IMR-90 (cell line): ENCODE measurements at regions not wholly inside any gene's neighbourhood (a gene's known extent, or its start where the extent isn't known, plus 50 kb on each side); places are given as distances from the start of the nearest gene placed in this dataset.

Experiments
- ATAC-seq: fragments of 200-7000 bp; cut with Tn5 transposase; 2 replicates; pipeline ENCODE4 v1.9.1; 2020; ENCODE audit warnings: low read depth, mild to moderate bottlenecking, moderate library complexity
- BruUV-seq: library from RNA; stranded (reverse); fragments of 400-500 nt; replicated peaks from 2 replicates; lab custom pipeline; 2021; lab: Mats Ljungman, UMichigan
- CTCF ChIA-PET: fragments of 300-600 bp; formaldehyde crosslinking; extraction: SDS; loops from one replicate; lab custom pipeline; 2021; ENCODE audit warnings: antibody characterized with exemption; lab: Yijun Ruan, JAX
- POLR2A ChIA-PET: fragments of 300-600 bp; sonication (Branson Sonifier 250); formaldehyde crosslinking; loops from one replicate; lab custom pipeline; 2022; ENCODE audit warnings: antibody characterized with exemption; ENCODE audit not compliant: unreplicated experiment; lab: Charles Lee
- DNase-seq: peaks from one replicate; pipeline ENCODE4 v3.0.0; 2013
- H2AFZ ChIP-seq: replicated peaks from 2 replicates; pipeline ENCODE3; 2013; ENCODE audit warnings: low read length, mild to moderate bottlenecking; ENCODE audit not compliant: poor library complexity
- H2AK5ac ChIP-seq: 2 replicates; pipeline ENCODE4 v1.6.1; 2013; ENCODE audit warnings: low read depth, low read length, inconsistent platforms
- H2AK9ac ChIP-seq: replicated peaks from 2 replicates; pipeline ENCODE3; 2013; ENCODE audit warnings: mild to moderate bottlenecking, low read depth, low read length, moderate library complexity; ENCODE audit not compliant: poor library complexity
- H2BK120ac ChIP-seq: 2 replicates; pipeline ENCODE4 v1.6.1; 2013; ENCODE audit warnings: low read depth, low read length, inconsistent platforms
- H2BK15ac ChIP-seq: 3 replicates; pipeline ENCODE4 v1.6.1; 2013; ENCODE audit warnings: low read depth, low read length, inconsistent platforms
- H2BK20ac ChIP-seq: 2 replicates; pipeline ENCODE4 v1.6.1; 2013; ENCODE audit warnings: low read depth, mild to moderate bottlenecking, inconsistent platforms, low read length, moderate library complexity
- H2BK5ac ChIP-seq: 2 replicates; pipeline ENCODE4 v1.6.1; 2013; ENCODE audit warnings: mild to moderate bottlenecking, low read depth, low read length, inconsistent platforms; ENCODE audit not compliant: poor library complexity, severe bottlenecking
- H3K14ac ChIP-seq: replicated peaks from 2 replicates; pipeline ENCODE4 v1.6.1; 2013; ENCODE audit warnings: low read depth, low read length, inconsistent platforms
- H3K18ac ChIP-seq: 2 replicates; pipeline ENCODE4 v1.6.1; 2013; ENCODE audit warnings: low read depth, low read length, control low read depth
- H3K23ac ChIP-seq: 2 replicates; pipeline ENCODE4 v1.6.1; 2013; ENCODE audit warnings: low read depth, low read length, inconsistent platforms
- H3K27ac ChIP-seq: 2 replicates; pipeline ENCODE4 v1.5.1; 2013; ENCODE audit warnings: mild to moderate bottlenecking, control low read depth, low read length; ENCODE audit not compliant: insufficient read depth
- H3K27me3 ChIP-seq: 2 replicates; pipeline ENCODE4 v1.6.1; 2013; ENCODE audit warnings: low read length; ENCODE audit not compliant: control insufficient read depth, insufficient read depth
- H3K36me3 ChIP-seq: 2 replicates; pipeline ENCODE4 v1.6.1; 2013; ENCODE audit warnings: low read length, mixed read lengths; ENCODE audit not compliant: control insufficient read depth, insufficient read depth
- H3K4ac ChIP-seq: 2 replicates; pipeline ENCODE4 v1.6.1; 2013; ENCODE audit warnings: low read depth, low read length, inconsistent platforms
- H3K4me1 ChIP-seq: 2 replicates; pipeline ENCODE4 v1.6.1; 2013; ENCODE audit warnings: low read length, mixed read lengths; ENCODE audit not compliant: control insufficient read depth, insufficient read depth
- H3K4me2 ChIP-seq: 2 replicates; pipeline ENCODE4 v1.6.1; 2013; ENCODE audit warnings: low read depth, mild to moderate bottlenecking, control low read depth, low read length, moderate library complexity
- H3K4me3 ChIP-seq: 2 replicates; pipeline ENCODE4 v1.5.1; 2013; ENCODE audit warnings: low read depth, mild to moderate bottlenecking, control low read depth, low read length, moderate library complexity; ENCODE audit not compliant: insufficient read depth
- H3K56ac ChIP-seq: 2 replicates; pipeline ENCODE4 v1.6.1; 2013; ENCODE audit warnings: low read length, inconsistent platforms; ENCODE audit not compliant: insufficient read depth; ENCODE audit errors: extremely low read depth
- H3K79me1 ChIP-seq, 2 experiments: 2 replicates each; pipeline ENCODE4 v1.6.1; 2013; ENCODE audit warnings: low read length in 2 of 2, inconsistent platforms in 1 of 2, low read depth in 1 of 2
- H3K9ac ChIP-seq: 2 replicates; pipeline ENCODE4 v1.6.1; 2013; ENCODE audit warnings: low read depth, low read length, control low read depth
- H3K9me1 ChIP-seq: 2 replicates; pipeline ENCODE4 v1.6.1; 2013; ENCODE audit warnings: low read length, inconsistent platforms; ENCODE audit not compliant: insufficient read depth
- H3K9me3 ChIP-seq: 2 replicates; pipeline ENCODE4 v1.6.1; 2013; ENCODE audit warnings: low read length; ENCODE audit not compliant: control insufficient read depth, insufficient read depth
- H4K20me1 ChIP-seq: 2 replicates; pipeline ENCODE4 v1.6.1; 2013; ENCODE audit warnings: low read length, inconsistent platforms; ENCODE audit not compliant: insufficient read depth
- H4K5ac ChIP-seq: 2 replicates; pipeline ENCODE4 v1.6.1; 2013; ENCODE audit warnings: mild to moderate bottlenecking, low read depth, low read length, control low read depth
- H4K8ac ChIP-seq, 2 experiments: 2 replicates each; pipeline ENCODE4 v1.6.1; 2013; ENCODE audit warnings: low read depth in 2 of 2, low read length in 2 of 2, control low read depth in 1 of 2, inconsistent platforms in 1 of 2
- H4K91ac ChIP-seq: 2 replicates; pipeline ENCODE4 v1.6.1; 2013; ENCODE audit warnings: low read depth, low read length, inconsistent platforms; ENCODE audit not compliant: insufficient read depth
- BHLHE40 ChIP-seq: fragments of 150-350 bp; IDR thresholded peaks from 2 replicates; pipeline ENCODE4 v1.6.1; 2016; ENCODE audit warnings: mild to moderate bottlenecking, low read depth, low read length
- FOS ChIP-seq: fragments of 150-350 bp; IDR thresholded peaks from 2 replicates; pipeline ENCODE4 v1.6.1; 2016; ENCODE audit warnings: low read depth, low read length
- POLR2A ChIP-seq: IDR thresholded peaks from 2 replicates; pipeline ENCODE4 v1.6.1; 2012; ENCODE audit warnings: mild to moderate bottlenecking, low read depth, low read length
- RFX5 ChIP-seq: IDR thresholded peaks from 2 replicates; pipeline ENCODE4 v1.8.0; 2012; ENCODE audit warnings: low read depth, mild to moderate bottlenecking, low read length, moderate library complexity
- WGBS, 2 experiments: methylation state at CpG; one replicate each; pipeline versions ENCODE4 v1.1.5 to v1.1.7; 2013; ENCODE audit warnings: missing lambda C conversion rate in 2 of 2; ENCODE audit not compliant: insufficient read length in 1 of 2; ENCODE audit errors: extremely low coverage in 2 of 2; 5-methylcytosine and 5-hydroxymethylcytosine counted together
- dilution Hi-C: fragments of 300-500 bp; cut with HindIII; formaldehyde crosslinking; loops from one replicate; pipeline ENCODE4 v1.14.3; 2018; ENCODE audit warnings: low sequenced_read_pairs; ENCODE audit not compliant: unreplicated experiment
- in situ Hi-C: fragments of 300-500 bp; cut with MboI; formaldehyde crosslinking; loops from 3 replicates; pipeline ENCODE4 v1.14.3; 2019; ENCODE audit warnings: low sequenced_read_pairs, inconsistent platforms, mixed read lengths
- intact Hi-C: fragments of 100-400 bp; cut with micrococcal nuclease; formaldehyde crosslinking; loops from 2 replicates; pipeline ENCODE4 v1.10.0; 2022

DNA sequence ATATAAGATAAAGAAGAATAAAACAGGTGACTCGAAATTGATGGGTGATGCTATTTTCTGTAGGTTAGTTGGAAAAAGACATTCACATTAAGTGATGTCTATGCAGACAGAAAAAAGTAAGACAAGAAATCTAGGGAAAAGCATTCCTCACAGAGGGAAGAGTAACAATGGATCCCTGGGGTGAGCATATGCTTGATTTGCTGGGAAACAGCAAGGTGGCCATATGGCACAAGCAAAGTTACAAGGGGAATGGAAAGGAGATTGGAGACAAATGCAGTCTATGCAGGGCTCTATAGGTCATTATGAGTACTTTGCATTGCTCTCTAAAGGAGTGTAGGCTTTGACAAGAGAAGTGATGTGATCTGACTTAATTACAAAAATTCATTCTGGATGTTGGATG, 90.9 kb upstream of the ZNF804B start:
- Histone ChIP-seq H3K79me1 (no peaks in the 10 kb centered on the region), H2AK5ac (no peak overlapping the region), H2BK20ac (no peak overlapping the region), H3K4me1 (no peaks in the 10 kb centered on the region), H2AFZ (no peak overlapping the region), H4K20me1 (no peaks in the 10 kb centered on the region), H3K18ac (no peak overlapping the region), H2BK15ac (no peak overlapping the region), H2AK9ac (no peak overlapping the region), H2BK120ac (no peak overlapping the region), H3K56ac (no peak overlapping the region), H3K4me2 (no peak overlapping the region), H4K8ac (no peak overlapping the region), H3K4ac (no peak overlapping the region), H4K5ac (no peak overlapping the region), H3K14ac (no peak overlapping the region), H3K9me3 (peaks cover 4% of the 10 kb centered on the region), H3K4me3 (no peak overlapping the region), H3K27me3 (no peaks in the 10 kb centered on the region), H3K9me1 (no peaks in the 10 kb centered on the region), H3K9ac (no peak overlapping the region), H4K91ac (no peak overlapping the region), H3K27ac (no peak overlapping the region), H3K36me3 (no peaks in the 10 kb centered on the region), H2BK5ac (no peak overlapping the region), H3K23ac (no peak overlapping the region)
- dilution Hi-C loops (no loop called here), intact Hi-C loops (no loop called here), in situ Hi-C loops (no loop called here)
- ATAC-seq (no peak), DNase-seq (no peak)
- WGBS, 2 experiments = no CpG with 5 or more reads among the region's 1 CpG
- no peak for TF ChIP-seq BHLHE40
- TF ChIP-seq FOS = no peak
- TF ChIP-seq RFX5 = no peak
- TF ChIP-seq POLR2A = no peak
- no TSS peak for BruUV-seq
- ChIA-PET POLR2A (no interaction called here), CTCF (no interaction called here)
